ENCODE measurements at regions not wholly inside any gene's neighbourhood (a gene's known extent, or its start where the extent isn't known, plus 50 kb on each side); places are given as distances from the start of the nearest gene placed in this dataset.

- BruUV-seq (replicated peaks), result no TSS peak
- TF ChIP-seq POLR2A (IDR thresholded peaks at IDR 0.05; ENCODE audit: low read depth, low read length) (no peak), MYC (IDR thresholded peaks at IDR 0.05; ENCODE audit: low read depth, low read length) (no peak), FOS (IDR thresholded peaks at IDR 0.05; ENCODE audit: borderline replicate concordance, insufficient read depth, low read length) (no peak), CTCF (IDR thresholded peaks at IDR 0.05; ENCODE audit: extremely low read depth in 1 of 2, insufficient read depth in 1 of 2, low read depth in 1 of 2, low read length in 2 of 2) (no peak), MAX (IDR thresholded peaks at IDR 0.05; ENCODE audit: insufficient read depth, insufficient read length) (no peak), JUN (IDR thresholded peaks at IDR 0.05; ENCODE audit: borderline replicate concordance, insufficient read depth, insufficient read length, low read depth) (no peak), GATA2 (IDR thresholded peaks at IDR 0.05; ENCODE audit: insufficient read depth, insufficient read length, low read depth, low read length) (no peak), POLR2AphosphoS5 (IDR thresholded peaks at IDR 0.05; ENCODE audit: insufficient read depth, low read depth, low read length) (no peak), EZH2 (IDR thresholded peaks at IDR 0.05; ENCODE audit: borderline replicate concordance, low read depth, low read length, severe bottlenecking) (no peak)
- H2AFZ ChIP-seq (ENCODE audit: low read depth, low read length), result no peak overlapping the region
- FAIRE-seq (no peak), DNase-seq (ENCODE audit: low read depth, low spot score) (no peak)
- H3K9me1 ChIP-seq (replicated peaks; ENCODE audit: control insufficient read depth, extremely low read depth, insufficient read depth, low read length), result no peaks in the 10 kb centered on the region
- intact Hi-C loops (cut with micrococcal nuclease) (loop anchor here (2.0 to 10.0 kb wide), 2 partner anchors 289 to 705 kb away; no protein-coding TSS in a partner anchor), dilution Hi-C loops (cut with MboI; ENCODE audit: extremely low pct_ligation_motif_present, low sequenced_read_pairs) (no loop called here)
- ChIA-PET CTCF (interaction anchor here (0.8 to 0.9 kb wide), 2 partner anchors 289 to 309 kb away, joined by 3 read pairs; no protein-coding TSS in a partner anchor), POLR2A (no interaction called here)
- no peak overlapping the region for H3K9ac ChIP-seq (replicated peaks; ENCODE audit: extremely low read depth, insufficient read depth, low read length)
- H3K79me2 ChIP-seq (ENCODE audit: control insufficient read depth, insufficient read depth, low read length), result no peaks in the 10 kb centered on the region
- H3K27me3 ChIP-seq (ENCODE audit: control insufficient read depth in 2 of 2, insufficient read depth in 2 of 2, low read length in 2 of 2), result no peaks in the 10 kb centered on the region
- H3K4me3 ChIP-seq (replicated peaks in 1 of 3; ENCODE audit: insufficient read depth in 1 of 3, low read depth in 1 of 3, low read length in 3 of 3), result no peak overlapping the region
- no peak overlapping the region for H3K27ac ChIP-seq (ENCODE audit: insufficient read depth, low read depth, low read length)
- H3K4me2 ChIP-seq (ENCODE audit: insufficient read depth, low read length), result no peak overlapping the region
- no peaks in the 10 kb centered on the region for H3K9me3 ChIP-seq (replicated peaks; ENCODE audit: control insufficient read depth, insufficient read depth, low read length)
- H3K36me3 ChIP-seq (ENCODE audit: control insufficient read depth in 2 of 2, extremely low read depth in 1 of 2, insufficient read depth in 2 of 2, low read length in 2 of 2), result no peaks in the 10 kb centered on the region
- H3K4me1 ChIP-seq (ENCODE audit: control insufficient read depth, extremely low read depth, insufficient read depth, low read length), result no peaks in the 10 kb centered on the region
- H4K20me1 ChIP-seq (replicated peaks; ENCODE audit: control insufficient read depth, extremely low read depth, insufficient read depth, low read length), result no peaks in the 10 kb centered on the region
These were observed 83.2 kb upstream of the NREP start for GRCh38 chr5:111840036-111840674.
